ENCODE measurements at regions not wholly inside any gene's neighbourhood (a gene's known extent, or its start where the extent isn't known, plus 50 kb on each side); places are given as distances from the start of the nearest gene placed in this dataset.

GRCh38 chr5:127133071-127133470 lies 59.8 kb upstream of the C5orf63 start:
- Histone ChIP-seq H3K4me3 (ENCODE audit: insufficient read depth, low read depth, low read length) (no peak overlapping the region), H3K18ac (ENCODE audit: low read depth, low read length) (no peak overlapping the region), H4K20me1 (ENCODE audit: insufficient read depth, low read length) (no peaks in the 10 kb centered on the region), H3K9me1 (ENCODE audit: insufficient read depth, low read length) (no peaks in the 10 kb centered on the region), H2BK120ac (ENCODE audit: low read depth, low read length) (no peak overlapping the region), H2BK5ac (ENCODE audit: low read depth, low read length, poor library complexity, severe bottlenecking) (no peak overlapping the region), H3K56ac (ENCODE audit: extremely low read depth, insufficient read depth, low read length) (no peak overlapping the region), H3K27ac (ENCODE audit: insufficient read depth, low read length) (no peak overlapping the region), H3K36me3 (ENCODE audit: control insufficient read depth, insufficient read depth, low read length) (no peaks in the 10 kb centered on the region), H3K4me2 (ENCODE audit: low read depth, low read length) (no peak overlapping the region), H3K9ac (ENCODE audit: low read depth, low read length) (no peak overlapping the region), H4K8ac (ENCODE audit: low read depth in 2 of 2, low read length in 2 of 2) (no peak overlapping the region), H2BK15ac (ENCODE audit: low read depth, low read length) (no peak overlapping the region), H3K4ac (ENCODE audit: low read depth, low read length) (no peak overlapping the region), H3K9me3 (ENCODE audit: control insufficient read depth, insufficient read depth, low read length) (no peaks in the 10 kb centered on the region), H2AK5ac (ENCODE audit: low read depth, low read length) (no peak overlapping the region), H4K5ac (ENCODE audit: low read depth, low read length) (no peak overlapping the region), H3K14ac (replicated peaks; ENCODE audit: low read depth, low read length) (no peak overlapping the region), H2AK9ac (replicated peaks; ENCODE audit: low read depth, low read length, poor library complexity) (no peak overlapping the region), H4K91ac (ENCODE audit: insufficient read depth, low read depth, low read length) (no peak overlapping the region), H2BK20ac (ENCODE audit: low read depth, low read length) (no peak overlapping the region), H3K27me3 (ENCODE audit: control insufficient read depth, insufficient read depth, low read length) (peaks cover 5% of the 10 kb centered on the region; the same call in 1 of the 2 replicates), H3K23ac (ENCODE audit: low read depth, low read length) (no peak overlapping the region), H2AFZ (replicated peaks; ENCODE audit: low read length, poor library complexity) (no peak overlapping the region), H3K79me1 (ENCODE audit: low read depth in 1 of 2, low read length in 2 of 2) (no peaks in the 10 kb centered on the region), H3K4me1 (ENCODE audit: control insufficient read depth, insufficient read depth, low read length) (no peaks in the 10 kb centered on the region)
- CTCF ChIA-PET: no interaction called here
- BruUV-seq (replicated peaks): no TSS peak
- DNase-seq (no peak), ATAC-seq (ENCODE audit: low read depth) (no peak)
- no CpG with 5 or more reads among the region's 3 CpGs for WGBS, 2 experiments (ENCODE audit: extremely low coverage in 2 of 2, insufficient read length in 1 of 2)
- no peak for TF ChIP-seq RCOR1 (IDR thresholded peaks at IDR 0.05; ENCODE audit: insufficient replicate concordance, low read length)
- TF ChIP-seq MAFK (IDR thresholded peaks at IDR 0.05; ENCODE audit: low read depth, low read length): no peak
- no peak for TF ChIP-seq BHLHE40 (IDR thresholded peaks at IDR 0.05; ENCODE audit: low read depth, low read length)
- TF ChIP-seq ELK1 (IDR thresholded peaks at IDR 0.05; ENCODE audit: borderline replicate concordance, low read depth, low read length): no peak
- no peak for TF ChIP-seq USF2 (IDR thresholded peaks at IDR 0.05; ENCODE audit: low read depth, low read length)
- TF ChIP-seq CTCF (conservative IDR thresholded peaks at IDR 0.05; ENCODE audit: low read depth, low read length): no peak
- TF ChIP-seq MXI1 (IDR thresholded peaks at IDR 0.05; ENCODE audit: borderline replicate concordance, low read depth, low read length): no peak
- TF ChIP-seq CEBPB (IDR thresholded peaks at IDR 0.05; ENCODE audit: low read depth, low read length): no peak
- in situ Hi-C loops (cut with MboI; ENCODE audit: low sequenced_read_pairs) (no loop called here), dilution Hi-C loops (cut with HindIII; ENCODE audit: low sequenced_read_pairs, unreplicated experiment) (no loop called here), intact Hi-C loops (cut with micrococcal nuclease) (no loop called here)
- POLR2A ChIA-PET (ENCODE audit: unreplicated experiment): no interaction called here

Measured in IMR-90 (cell line).